SK-N-SH treated with all-trans-retinoic acid at 6 μM for 48 hours (cell line): ENCODE measurements at regions not wholly inside any gene's neighbourhood (a gene's known extent, or its start where the extent isn't known, plus 50 kb on each side); places are given as distances from the start of the nearest gene placed in this dataset.

ENCODE experiments used
- GLIS3 ChIP-seq: fragments of 250-450 bp; sonication (Bioruptor Pico); IDR thresholded peaks from 2 replicates; pipeline ENCODE4 v1.5.0; 2020; ENCODE audit warnings: mild to moderate bottlenecking, moderate library complexity
- PATZ1 ChIP-seq: fragments of 250-450 bp; sonication (Bioruptor Pico); IDR thresholded peaks from 2 replicates; pipeline ENCODE4 v1.8.0; 2020; ENCODE audit warnings: mild to moderate bottlenecking, moderate library complexity, borderline replicate concordance
- SNAI2 ChIP-seq: fragments of 250-450 bp; sonication (Bioruptor Pico); IDR thresholded peaks from 2 replicates; pipeline ENCODE4 v1.5.0; 2020; ENCODE audit warnings: mild to moderate bottlenecking, moderate library complexity
- TCF4 ChIP-seq: fragments of 250-450 bp; sonication (Bioruptor Pico); IDR thresholded peaks from 2 replicates; pipeline ENCODE4 v1.8.0; 2021; ENCODE audit warnings: mild to moderate bottlenecking, moderate library complexity, borderline replicate concordance
- ZNF8 ChIP-seq: fragments of 450-650 bp; formaldehyde crosslinking; IDR thresholded peaks from 2 replicates; pipeline ENCODE4 v1.5.0; 2020; ENCODE audit warnings: mild to moderate bottlenecking, moderate library complexity
- TF ChIP-seq, protein P1 (sequence below): fragments of 250-450 bp; sonication (Bioruptor Pico); IDR thresholded peaks from 2 replicates; pipeline ENCODE4 v1.5.1; 2020; ENCODE audit warnings: low read depth, mild to moderate bottlenecking, moderate library complexity

DNA sequence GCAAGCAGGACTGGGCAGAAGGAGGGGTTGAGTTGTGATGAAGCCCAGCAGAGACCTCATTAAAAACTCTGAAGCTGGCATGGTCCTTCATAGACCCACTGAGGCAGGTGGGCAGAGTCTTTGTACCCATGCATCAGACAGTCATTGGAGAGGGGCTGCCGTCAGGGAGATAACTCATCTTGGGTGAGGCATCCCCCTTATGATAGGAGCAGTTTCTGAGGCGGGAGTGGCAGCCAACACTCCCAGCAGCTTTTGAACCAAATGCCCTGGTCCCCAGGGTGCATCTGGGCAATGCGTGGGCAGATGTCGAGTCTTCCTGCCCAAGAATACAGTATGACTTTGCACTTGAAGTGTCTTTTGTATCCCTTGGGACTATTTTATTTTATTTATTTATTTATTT is 68.1 kb downstream of the HTR5A start:
- TF ChIP-seq GLIS3 (CRISPR knock-in tag) (no peak), SNAI2 (CRISPR knock-in tag) (no peak), ZNF8 (CRISPR knock-in tag) (no peak), TCF4 (CRISPR knock-in tag) (no peak), PATZ1 (no peak)
- TF ChIP-seq, protein P1, sequence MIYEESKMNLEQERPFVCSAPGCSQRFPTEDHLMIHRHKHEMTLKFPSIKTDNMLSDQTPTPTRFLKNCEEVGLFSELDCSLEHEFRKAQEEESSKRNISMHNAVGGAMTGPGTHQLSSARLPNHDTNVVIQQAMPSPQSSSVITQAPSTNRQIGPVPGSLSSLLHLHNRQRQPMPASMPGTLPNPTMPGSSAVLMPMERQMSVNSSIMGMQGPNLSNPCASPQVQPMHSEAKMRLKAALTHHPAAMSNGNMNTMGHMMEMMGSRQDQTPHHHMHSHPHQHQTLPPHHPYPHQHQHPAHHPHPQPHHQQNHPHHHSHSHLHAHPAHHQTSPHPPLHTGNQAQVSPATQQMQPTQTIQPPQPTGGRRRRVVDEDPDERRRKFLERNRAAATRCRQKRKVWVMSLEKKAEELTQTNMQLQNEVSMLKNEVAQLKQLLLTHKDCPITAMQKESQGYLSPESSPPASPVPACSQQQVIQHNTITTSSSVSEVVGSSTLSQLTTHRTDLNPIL = no peak
